ENCODE measurements at regions not wholly inside any gene's neighbourhood (a gene's known extent, or its start where the extent isn't known, plus 50 kb on each side); places are given as distances from the start of the nearest gene placed in this dataset.

- TF ChIP-seq CTCF (IDR thresholded peaks at IDR 0.05) (no peak), POLR2A (IDR thresholded peaks at IDR 0.05) (no peak), POLR2AphosphoS5 (IDR thresholded peaks at IDR 0.05) (no peak)
Measured at GRCh38 chr4:53841711-53842110, 222.7 kb downstream of the CHIC2 start.
